ENCODE measurements at regions not wholly inside any gene's neighbourhood (a gene's known extent, or its start where the extent isn't known, plus 50 kb on each side); places are given as distances from the start of the nearest gene placed in this dataset.
"Not testable (repeated sequence)": the region's sequence is repeated elsewhere in the genome, so short reads cannot be mapped to it uniquely, and the experiment has no call there.

GRCh38 chr10:117458571-117458970 lies 83.3 kb upstream of the PDZD8 start:
- Histone ChIP-seq H3K9me3 (ENCODE audit: insufficient read depth, low read length) (peaks cover 6% of the 10 kb centered on the region; the same call in 1 of the 2 replicates), H3K27me3 (ENCODE audit: insufficient read depth, insufficient read length) (no peaks in the 10 kb centered on the region), H3K4me1 (ENCODE audit: insufficient read depth, insufficient read length) (peaks cover 16% of the 10 kb centered on the region), H3K9ac (ENCODE audit: insufficient read length, low read depth) (no peak overlapping the region), H3K4me3 (ENCODE audit: insufficient read length, low read depth) (no peak overlapping the region), H3K36me3 (ENCODE audit: insufficient read depth, insufficient read length, low read length) (no peaks in the 10 kb centered on the region)
- TF ChIP-seq SUZ12 (IDR thresholded peaks at IDR 0.05; ENCODE audit: extremely low read depth, insufficient read depth, insufficient read length) (no peak), YY1 (IDR thresholded peaks at IDR 0.05; ENCODE audit: insufficient read depth, insufficient read length) (no peak), ZNF274 (IDR thresholded peaks at IDR 0.05; ENCODE audit: low read depth, low read length) (no peak)
- no peak for DNase-seq (ENCODE audit: low read depth, low spot score)

GRCh38 chr10:117457932-117458331 lies 82.7 kb upstream of the PDZD8 start:
- TF ChIP-seq ZNF274 (IDR thresholded peaks at IDR 0.05; ENCODE audit: low read depth, low read length) (no peak), SUZ12 (IDR thresholded peaks at IDR 0.05; ENCODE audit: extremely low read depth, insufficient read depth, insufficient read length) (no peak), YY1 (IDR thresholded peaks at IDR 0.05; ENCODE audit: insufficient read depth, insufficient read length) (no peak)
- H3K9me3 ChIP-seq (ENCODE audit: insufficient read depth, low read length): peaks cover 6% of the 10 kb centered on the region; the same call in 1 of the 2 replicates
- peaks cover 16% of the 10 kb centered on the region for H3K4me1 ChIP-seq (ENCODE audit: insufficient read depth, insufficient read length)
- no peak overlapping the region for H3K9ac ChIP-seq (ENCODE audit: insufficient read length, low read depth)
- DNase-seq (ENCODE audit: low read depth, low spot score): no peak
- no peaks in the 10 kb centered on the region for H3K36me3 ChIP-seq (ENCODE audit: insufficient read depth, insufficient read length, low read length)
- H3K27me3 ChIP-seq (ENCODE audit: insufficient read depth, insufficient read length): no peaks in the 10 kb centered on the region
- no peak overlapping the region for H3K4me3 ChIP-seq (ENCODE audit: insufficient read length, low read depth)

GRCh38 chr10:117457071-117457810 lies 82.0 kb upstream of the PDZD8 start:
- H3K9me3 ChIP-seq (ENCODE audit: insufficient read depth, low read length): peaks cover 10% of the 10 kb centered on the region; the same call in 1 of the 2 replicates
- DNase-seq (ENCODE audit: low read depth, low spot score): no peak

GRCh38 chr10:117455346-117455745 lies 80.1 kb upstream of the PDZD8 start:
- TF ChIP-seq YY1 (IDR thresholded peaks at IDR 0.05; ENCODE audit: insufficient read depth, insufficient read length) (no peak), ZNF274 (IDR thresholded peaks at IDR 0.05; ENCODE audit: low read depth, low read length) (no peak), SUZ12 (IDR thresholded peaks at IDR 0.05; ENCODE audit: extremely low read depth, insufficient read depth, insufficient read length) (no peak)
- Histone ChIP-seq H3K36me3 (ENCODE audit: insufficient read depth, insufficient read length, low read length) (no peaks in the 10 kb centered on the region), H3K9me3 (ENCODE audit: insufficient read depth, low read length) (peaks cover 10% of the 10 kb centered on the region; the same call in 1 of the 2 replicates), H3K4me1 (ENCODE audit: insufficient read depth, insufficient read length) (peaks cover 16% of the 10 kb centered on the region), H3K4me3 (ENCODE audit: insufficient read length, low read depth) (no peak overlapping the region), H3K27me3 (ENCODE audit: insufficient read depth, insufficient read length) (no peaks in the 10 kb centered on the region), H3K9ac (ENCODE audit: insufficient read length, low read depth) (no peak overlapping the region)
- DNase-seq (ENCODE audit: low read depth, low spot score): no peak

More at GRCh38 chr10:117457071-117457810, 82.0 kb upstream of the PDZD8 start:
- H3K4me3 ChIP-seq (ENCODE audit: insufficient read length, low read depth): no peak overlapping the region
- TF ChIP-seq SUZ12 (IDR thresholded peaks at IDR 0.05; ENCODE audit: extremely low read depth, insufficient read depth, insufficient read length) (no peak), YY1 (IDR thresholded peaks at IDR 0.05; ENCODE audit: insufficient read depth, insufficient read length) (no peak), ZNF274 (IDR thresholded peaks at IDR 0.05; ENCODE audit: low read depth, low read length) (no peak)
- H3K27me3 ChIP-seq (ENCODE audit: insufficient read depth, insufficient read length): no peaks in the 10 kb centered on the region
- no peak overlapping the region for H3K9ac ChIP-seq (ENCODE audit: insufficient read length, low read depth)
- H3K36me3 ChIP-seq (ENCODE audit: insufficient read depth, insufficient read length, low read length): no peaks in the 10 kb centered on the region
- peaks cover 16% of the 10 kb centered on the region for H3K4me1 ChIP-seq (ENCODE audit: insufficient read depth, insufficient read length)

- no peaks in the 10 kb centered on the region for H3K27me3 ChIP-seq (ENCODE audit: insufficient read depth, insufficient read length)
- no peak for DNase-seq (ENCODE audit: low read depth, low spot score)
- peaks cover 16% of the 10 kb centered on the region for H3K4me1 ChIP-seq (ENCODE audit: insufficient read depth, insufficient read length)
- no peaks in the 10 kb centered on the region for H3K36me3 ChIP-seq (ENCODE audit: insufficient read depth, insufficient read length, low read length)
- H3K4me3 ChIP-seq (ENCODE audit: insufficient read length, low read depth): no peak overlapping the region
- TF ChIP-seq YY1 (IDR thresholded peaks at IDR 0.05; ENCODE audit: insufficient read depth, insufficient read length) (no peak), ZNF274 (IDR thresholded peaks at IDR 0.05; ENCODE audit: low read depth, low read length) (no peak), SUZ12 (IDR thresholded peaks at IDR 0.05; ENCODE audit: extremely low read depth, insufficient read depth, insufficient read length) (no peak)
- peaks cover 10% of the 10 kb centered on the region; the same call in 1 of the 2 replicates for H3K9me3 ChIP-seq (ENCODE audit: insufficient read depth, low read length)
- no peak overlapping the region for H3K9ac ChIP-seq (ENCODE audit: insufficient read length, low read depth)
Observed at GRCh38 chr10:117454502-117454901, 79.3 kb upstream of the PDZD8 start.

- H3K4me3 ChIP-seq (ENCODE audit: insufficient read length, low read depth); DNase-seq (ENCODE audit: low read depth, low spot score); H3K9ac ChIP-seq (ENCODE audit: insufficient read length, low read depth); H3K27me3 ChIP-seq (ENCODE audit: insufficient read depth, insufficient read length); H3K36me3 ChIP-seq (ENCODE audit: insufficient read depth, insufficient read length, low read length): not testable (repeated sequence)
- Histone ChIP-seq H3K4me1 (ENCODE audit: insufficient read depth, insufficient read length) (peaks cover 16% of the 10 kb centered on the region), H3K9me3 (ENCODE audit: insufficient read depth, low read length) (peaks cover 10% of the 10 kb centered on the region; the same call in 1 of the 2 replicates)
Observed at GRCh38 chr10:117453484-117453883, 78.2 kb upstream of the PDZD8 start.

GRCh38 chr10:117450940-117451339 lies 75.7 kb upstream of the PDZD8 start:
- DNase-seq (ENCODE audit: low read depth, low spot score): no peak
- H3K36me3 ChIP-seq (ENCODE audit: insufficient read depth, insufficient read length, low read length): no peaks in the 10 kb centered on the region
- TF ChIP-seq YY1 (IDR thresholded peaks at IDR 0.05; ENCODE audit: insufficient read depth, insufficient read length): no peak
- no peak for TF ChIP-seq ZNF274 (IDR thresholded peaks at IDR 0.05; ENCODE audit: low read depth, low read length)
- TF ChIP-seq SUZ12 (IDR thresholded peaks at IDR 0.05; ENCODE audit: extremely low read depth, insufficient read depth, insufficient read length): no peak
- no peak overlapping the region for H3K4me3 ChIP-seq (ENCODE audit: insufficient read length, low read depth)
- H3K9ac ChIP-seq (ENCODE audit: insufficient read length, low read depth): no peak overlapping the region
- H3K4me1 ChIP-seq (ENCODE audit: insufficient read depth, insufficient read length): no peaks in the 10 kb centered on the region
- H3K9me3 ChIP-seq (ENCODE audit: insufficient read depth, low read length): peaks cover 30% of the 10 kb centered on the region
- no peaks in the 10 kb centered on the region for H3K27me3 ChIP-seq (ENCODE audit: insufficient read depth, insufficient read length)
